Activated T-helper 17 cell treated with anti-CD3 and anti-CD28 coated beads, Interleukin-2, amount 50 U/mL, for 72 hours (primary cell): ENCODE measurements at regions not wholly inside any gene's neighbourhood (a gene's known extent, or its start where the extent isn't known, plus 50 kb on each side); places are given as distances from the start of the nearest gene placed in this dataset.

Source experiments
- ATAC-seq: fragments of 150-1000 bp; cut with Tn5 transposase; replicated peaks from 2 replicates; pipeline ENCODE4 v1.10.0; 2021; ENCODE audit warnings: mild to moderate bottlenecking, moderate library complexity
- H3K27ac Mint-ChIP-seq: one replicate; pipeline ENCODE4 v1.8.0; 2022; ENCODE audit warnings: mixed read lengths
- H3K27me3 Mint-ChIP-seq: one replicate; pipeline ENCODE4 v1.8.0; 2022; ENCODE audit warnings: mixed read lengths
- H3K36me3 Mint-ChIP-seq: one replicate; pipeline ENCODE4 v1.8.0; 2022; ENCODE audit warnings: low read depth, mild to moderate bottlenecking, mixed read lengths
- H3K4me1 Mint-ChIP-seq: one replicate; pipeline ENCODE4 v1.8.0; 2022; ENCODE audit warnings: mixed read lengths
- H3K4me3 Mint-ChIP-seq: one replicate; pipeline ENCODE4 v1.8.0; 2022; ENCODE audit warnings: mild to moderate bottlenecking, mixed read lengths
- H3K9me3 Mint-ChIP-seq: one replicate; pipeline ENCODE4 v1.8.0; 2022; ENCODE audit warnings: mixed read lengths

DNA sequence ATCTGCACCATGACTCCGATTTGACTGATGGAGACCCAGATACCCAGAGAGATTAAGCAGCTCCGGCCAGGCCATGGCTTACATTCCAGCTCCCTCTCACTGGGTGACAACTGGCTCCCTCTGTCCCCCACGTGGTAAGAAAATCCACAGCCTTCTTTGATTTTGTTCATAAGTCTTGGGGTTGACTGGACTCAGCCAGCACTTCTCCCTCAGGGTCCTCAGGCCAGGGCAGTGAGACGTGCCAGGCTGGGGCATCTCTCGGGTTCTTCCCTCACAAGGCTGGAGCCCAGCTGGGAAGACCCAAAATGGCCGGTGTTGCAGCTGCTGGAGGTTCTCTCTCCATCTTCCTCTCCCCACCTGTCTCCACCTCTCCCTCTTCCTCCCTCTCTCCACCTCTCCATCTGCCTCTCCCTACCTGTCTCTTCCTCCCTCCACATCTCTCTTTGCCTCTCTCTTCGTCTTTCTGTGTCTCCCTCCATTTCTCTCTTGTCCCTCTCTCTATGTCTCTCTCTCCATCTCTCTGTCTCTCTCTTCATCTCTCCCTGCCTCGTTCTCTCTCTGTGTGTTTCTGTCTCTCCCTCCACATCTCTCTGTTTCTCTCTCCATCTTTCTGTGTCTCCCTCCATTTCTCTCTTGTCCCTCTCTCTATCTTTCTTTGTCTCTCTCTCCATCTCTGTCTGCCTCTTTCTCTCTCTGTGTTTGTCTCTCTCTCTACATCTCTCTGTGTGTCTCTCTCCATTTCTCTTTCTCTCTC lies 105.3 kb downstream of the FOXL1 start:
- H3K36me3 Mint-ChIP-seq: no peaks in the 10 kb centered on the region
- H3K4me1 Mint-ChIP-seq: no peaks in the 10 kb centered on the region
- H3K4me3 Mint-ChIP-seq: no peak overlapping the region
- no peak for ATAC-seq
- peaks cover 24% of the 10 kb centered on the region for H3K27me3 Mint-ChIP-seq
- no peak overlapping the region for H3K27ac Mint-ChIP-seq
- H3K9me3 Mint-ChIP-seq: no peaks in the 10 kb centered on the region

DNA sequence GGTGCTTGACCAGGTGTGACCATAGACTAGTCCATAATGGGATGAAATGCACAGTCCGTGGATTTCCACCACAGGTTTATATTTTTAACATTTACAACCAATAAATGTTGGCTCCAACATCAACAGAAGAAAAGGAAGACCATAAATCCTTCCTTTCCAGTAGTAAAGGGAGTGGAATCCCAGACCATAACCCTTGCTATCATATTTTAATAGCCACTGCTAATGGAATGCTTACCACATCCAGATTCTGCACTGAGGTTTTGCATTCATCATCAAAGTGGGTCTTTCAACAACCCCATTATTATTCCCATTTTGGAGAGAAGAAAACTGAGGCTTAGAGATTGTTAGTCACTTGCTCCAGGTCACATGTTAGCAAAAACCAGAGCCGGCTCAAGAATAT lies 106.7 kb downstream of the FOXL1 start:
- Mint-ChIP-seq H3K27ac (no peak overlapping the region), H3K27me3 (peaks cover 17% of the 10 kb centered on the region), H3K36me3 (no peaks in the 10 kb centered on the region), H3K4me1 (no peaks in the 10 kb centered on the region), H3K4me3 (no peak overlapping the region), H3K9me3 (no peaks in the 10 kb centered on the region)
- ATAC-seq: no peak

DNA sequence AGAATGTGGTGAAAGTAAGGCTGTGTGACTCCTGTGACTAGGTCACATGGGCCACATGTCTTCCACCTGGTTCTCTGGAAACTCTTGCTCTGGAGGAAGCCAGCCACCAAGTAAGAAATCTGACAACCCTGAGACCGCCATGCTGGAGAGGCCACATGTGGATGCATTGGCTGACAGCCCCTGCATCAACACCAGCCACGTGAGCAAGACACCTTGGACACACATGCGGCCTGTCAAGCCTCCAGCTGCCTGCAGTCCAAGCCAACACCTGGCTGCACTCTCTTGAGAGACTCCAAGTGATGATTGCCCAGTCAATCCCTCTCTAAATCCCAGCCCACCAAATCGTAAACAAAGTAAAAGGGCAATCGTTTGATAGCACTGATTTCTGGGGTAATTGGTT lies 112.6 kb downstream of the FOXL1 start:
- Mint-ChIP-seq H3K9me3 (no peaks in the 10 kb centered on the region), H3K4me3 (no peak overlapping the region), H3K27ac (no peak overlapping the region), H3K4me1 (no peaks in the 10 kb centered on the region), H3K36me3 (no peaks in the 10 kb centered on the region), H3K27me3 (peaks cover 6% of the 10 kb centered on the region)
- no peak for ATAC-seq

DNA sequence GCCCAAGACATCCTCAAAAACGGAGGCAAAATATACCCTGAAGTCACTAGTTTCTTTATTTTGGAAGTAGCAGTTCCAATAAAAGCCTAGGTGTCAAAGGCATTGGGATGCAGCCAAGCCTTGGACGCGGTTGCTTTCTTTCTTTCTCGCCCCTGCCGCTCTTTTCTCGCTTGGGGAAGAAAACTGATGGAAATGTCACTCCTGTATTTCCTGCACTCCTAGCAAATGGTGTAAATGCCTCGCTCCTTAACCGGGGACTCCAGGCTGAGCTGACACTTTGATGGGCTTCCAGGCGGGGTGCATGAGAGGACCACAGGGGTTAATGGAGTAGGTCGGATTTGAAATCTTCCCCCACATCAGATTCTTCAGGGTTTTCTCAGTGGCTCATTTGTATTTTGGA lies 114.1 kb downstream of the FOXL1 start:
- Mint-ChIP-seq H3K4me3 (no peak overlapping the region), H3K27ac (no peak overlapping the region), H3K36me3 (no peaks in the 10 kb centered on the region)

DNA sequence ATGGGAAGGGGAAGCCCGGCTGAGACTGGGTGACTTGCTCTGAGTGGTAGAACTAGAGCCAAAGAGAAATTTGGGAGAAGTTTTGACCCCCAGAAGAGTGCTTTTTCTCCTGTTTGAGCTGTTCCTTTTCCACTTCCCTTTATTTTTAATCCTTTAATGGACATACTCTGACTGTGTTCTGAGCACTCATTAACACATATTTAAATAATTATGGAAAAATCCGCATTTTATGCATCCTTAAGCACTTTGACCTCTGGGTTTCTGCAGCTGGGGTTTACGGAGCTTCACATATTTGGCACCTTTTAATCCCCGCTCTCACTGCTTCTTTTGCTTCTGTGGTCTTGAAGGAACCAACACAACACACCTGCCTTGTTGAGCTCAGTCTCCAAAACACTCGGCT lies 114.7 kb downstream of the FOXL1 start:
- Mint-ChIP-seq H3K9me3 (no peaks in the 10 kb centered on the region), H3K4me1 (no peaks in the 10 kb centered on the region), H3K36me3 (no peaks in the 10 kb centered on the region), H3K4me3 (no peak overlapping the region), H3K27ac (no peak overlapping the region), H3K27me3 (peaks cover 6% of the 10 kb centered on the region)
- ATAC-seq: no peak

More for the DNA sequence above, 114.1 kb downstream of the FOXL1 start:
- Mint-ChIP-seq H3K9me3 (no peaks in the 10 kb centered on the region), H3K4me1 (no peaks in the 10 kb centered on the region), H3K27me3 (peaks cover 6% of the 10 kb centered on the region)
- ATAC-seq: no peak

DNA sequence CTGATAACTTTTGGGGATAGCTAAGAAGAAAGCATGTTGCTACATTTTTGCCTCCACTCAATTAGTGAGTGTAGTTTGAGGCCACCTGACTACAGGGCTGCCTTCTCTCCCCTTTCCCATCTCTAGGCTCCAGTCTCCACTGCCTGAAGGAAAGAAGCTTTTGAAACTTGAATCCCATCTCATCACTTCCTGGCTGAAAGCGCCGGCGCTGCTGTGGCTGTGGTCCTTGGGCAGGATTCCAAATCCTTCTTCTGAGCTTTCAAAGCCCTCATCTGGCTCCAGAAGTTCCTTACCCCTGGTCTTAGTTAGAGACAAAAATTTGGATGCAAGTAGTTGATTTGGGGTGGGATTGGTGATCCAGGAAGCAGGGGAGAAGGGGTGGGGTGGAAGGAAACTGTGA lies 119.4 kb downstream of the FOXL1 start:
- no peak overlapping the region for H3K27ac Mint-ChIP-seq
- ATAC-seq: no peak
- no peaks in the 10 kb centered on the region for H3K9me3 Mint-ChIP-seq
- no peak overlapping the region for H3K4me3 Mint-ChIP-seq
- H3K36me3 Mint-ChIP-seq: no peaks in the 10 kb centered on the region
- peaks cover 6% of the 10 kb centered on the region for H3K27me3 Mint-ChIP-seq
- H3K4me1 Mint-ChIP-seq: no peaks in the 10 kb centered on the region

DNA sequence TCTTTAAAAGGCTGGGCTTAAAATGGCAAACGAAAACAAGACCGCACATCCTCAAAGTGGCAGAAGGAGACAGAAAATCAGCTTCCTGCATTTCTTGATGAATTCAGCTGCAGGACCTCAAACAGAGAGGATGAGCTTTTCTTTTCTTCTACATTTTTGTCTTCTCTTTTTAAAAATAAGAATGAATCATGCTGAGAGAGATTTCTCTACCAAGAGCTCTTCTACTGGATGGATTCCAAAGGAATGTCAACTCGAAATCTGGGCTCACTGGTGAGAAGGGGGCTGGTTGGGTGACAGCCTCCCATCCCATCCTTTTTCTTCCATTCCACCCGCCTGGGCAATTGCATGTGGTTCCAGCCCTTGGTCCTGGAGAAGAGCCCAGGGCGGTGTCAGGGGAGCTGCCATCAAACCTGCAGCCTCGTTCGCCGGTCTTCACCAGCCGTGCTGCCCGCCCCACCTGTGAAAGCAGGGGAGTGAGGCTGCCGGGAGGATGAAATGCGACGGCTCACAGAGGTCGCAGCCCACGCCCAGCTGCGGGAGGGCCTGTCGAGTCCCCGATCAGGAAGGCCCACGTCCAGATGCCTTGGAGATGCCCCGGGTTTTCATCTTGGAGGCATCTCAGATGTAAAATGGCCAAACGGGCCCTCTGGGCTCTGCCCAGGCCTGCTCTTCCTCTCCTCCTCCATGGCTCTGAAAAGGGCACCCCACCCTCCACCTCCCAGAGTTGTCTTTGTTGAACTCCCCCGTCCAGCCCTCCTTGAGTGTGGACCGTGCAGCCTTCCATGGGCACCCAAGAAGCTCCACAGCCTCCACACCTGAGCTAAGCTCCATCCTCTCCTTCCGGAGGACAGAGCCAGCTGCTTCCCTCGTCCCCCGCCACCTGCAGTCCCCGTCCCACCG lies 121.9 kb downstream of the FOXL1 start:
- Mint-ChIP-seq H3K9me3 (no peaks in the 10 kb centered on the region), H3K36me3 (no peaks in the 10 kb centered on the region), H3K4me1 (no peaks in the 10 kb centered on the region), H3K4me3 (no peak overlapping the region), H3K27ac (no peak overlapping the region), H3K27me3 (peaks cover 6% of the 10 kb centered on the region)
- ATAC-seq: no peak

DNA sequence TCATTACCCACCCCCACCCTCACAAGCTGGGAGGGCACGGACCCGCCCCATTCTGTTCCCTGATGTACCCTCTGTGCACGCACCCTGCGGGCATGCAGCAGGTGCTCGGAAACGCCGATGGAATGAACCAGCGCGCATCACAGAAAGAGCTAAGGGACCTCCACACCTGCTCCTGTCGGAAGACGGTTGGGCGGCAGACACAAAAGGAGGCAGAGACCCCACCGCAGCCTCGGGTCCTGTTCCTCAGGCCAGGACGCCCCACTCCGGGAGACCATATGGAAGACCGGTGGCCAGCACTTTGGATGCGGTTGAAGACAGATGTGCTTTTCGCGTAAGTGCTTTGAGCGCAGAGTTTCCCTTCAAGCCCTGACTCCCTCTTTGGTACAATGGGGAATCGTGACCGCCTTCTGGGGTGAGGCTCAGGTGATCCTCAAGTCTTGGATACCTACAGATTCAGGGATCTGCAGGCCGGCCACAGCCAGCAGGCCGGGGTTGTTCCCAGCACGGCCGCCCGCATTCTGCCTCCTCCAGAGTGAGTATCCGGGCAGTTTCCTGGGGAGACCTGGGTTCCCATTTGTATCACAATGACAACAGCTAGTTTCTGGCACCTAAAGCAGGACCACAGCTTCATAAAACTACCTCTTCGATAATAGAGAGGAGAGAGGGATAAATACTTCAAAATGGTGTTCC lies 123.1 kb downstream of the FOXL1 start:
- H3K36me3 Mint-ChIP-seq: no peaks in the 10 kb centered on the region
- H3K27ac Mint-ChIP-seq: no peak overlapping the region
- H3K4me1 Mint-ChIP-seq: no peaks in the 10 kb centered on the region
- no peak for ATAC-seq
- H3K9me3 Mint-ChIP-seq: no peaks in the 10 kb centered on the region
- H3K4me3 Mint-ChIP-seq: no peak overlapping the region
- H3K27me3 Mint-ChIP-seq: peaks cover 3% of the 10 kb centered on the region

DNA sequence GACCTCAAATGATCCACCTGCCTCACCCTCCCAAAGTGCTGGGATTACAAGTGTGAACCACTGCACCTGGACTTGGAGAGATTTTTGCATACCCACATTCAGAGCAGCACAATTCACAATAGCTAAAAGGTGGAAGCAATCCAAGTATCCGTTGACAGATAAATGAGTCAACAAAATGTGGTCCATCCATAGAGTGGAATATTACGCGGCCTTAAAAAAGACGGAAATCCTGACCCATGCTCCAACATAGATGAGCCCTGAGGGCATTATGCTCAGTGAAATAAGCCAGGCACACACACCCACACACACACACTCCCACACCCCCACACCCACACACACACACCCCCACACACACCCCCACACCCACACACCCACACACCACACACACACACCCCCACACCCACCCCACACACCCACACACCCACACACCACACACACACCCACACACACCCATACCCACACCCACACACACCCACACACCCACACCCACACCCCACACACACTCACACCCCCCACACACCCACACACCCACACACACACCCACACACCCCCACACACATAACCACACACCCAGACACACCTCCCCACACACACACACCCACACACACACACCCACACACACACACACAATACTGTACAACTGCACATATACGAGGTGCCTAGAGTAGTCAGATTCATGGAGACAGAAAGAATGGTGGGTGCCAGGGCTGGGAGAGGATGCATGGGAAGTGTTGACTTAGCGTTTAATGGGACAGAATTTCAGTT lies 124.7 kb downstream of the FOXL1 start:
- Mint-ChIP-seq H3K4me3 (no peak overlapping the region), H3K4me1 (no peaks in the 10 kb centered on the region), H3K9me3 (no peaks in the 10 kb centered on the region), H3K27ac (no peak overlapping the region), H3K36me3 (no peaks in the 10 kb centered on the region), H3K27me3 (peaks cover 3% of the 10 kb centered on the region)
- ATAC-seq: no peak

DNA sequence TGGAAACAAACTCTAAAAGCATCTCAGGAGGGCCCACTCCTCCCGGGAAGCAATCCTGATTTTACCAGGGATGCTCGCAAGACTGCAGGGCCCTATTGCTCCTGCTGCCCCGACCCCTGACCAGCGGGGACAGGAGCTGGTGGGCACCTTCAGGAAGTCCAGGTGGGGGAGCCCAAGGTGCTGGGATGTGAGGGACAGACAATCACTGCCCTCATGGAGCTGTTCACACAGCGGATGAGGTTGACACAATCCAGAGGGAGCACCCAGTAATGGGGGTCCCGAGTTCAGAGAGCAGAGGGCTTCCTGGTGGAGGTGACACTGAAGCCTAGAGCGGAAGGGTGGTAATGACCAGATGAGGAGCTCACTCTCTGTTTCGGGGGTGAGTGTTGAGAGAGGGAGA lies 126.2 kb downstream of the FOXL1 start:
- ATAC-seq: no peak
- Mint-ChIP-seq H3K4me3 (no peak overlapping the region), H3K36me3 (no peaks in the 10 kb centered on the region), H3K9me3 (peaks cover 5% of the 10 kb centered on the region), H3K27me3 (peaks cover 7% of the 10 kb centered on the region), H3K27ac (no peak overlapping the region), H3K4me1 (no peaks in the 10 kb centered on the region)

DNA sequence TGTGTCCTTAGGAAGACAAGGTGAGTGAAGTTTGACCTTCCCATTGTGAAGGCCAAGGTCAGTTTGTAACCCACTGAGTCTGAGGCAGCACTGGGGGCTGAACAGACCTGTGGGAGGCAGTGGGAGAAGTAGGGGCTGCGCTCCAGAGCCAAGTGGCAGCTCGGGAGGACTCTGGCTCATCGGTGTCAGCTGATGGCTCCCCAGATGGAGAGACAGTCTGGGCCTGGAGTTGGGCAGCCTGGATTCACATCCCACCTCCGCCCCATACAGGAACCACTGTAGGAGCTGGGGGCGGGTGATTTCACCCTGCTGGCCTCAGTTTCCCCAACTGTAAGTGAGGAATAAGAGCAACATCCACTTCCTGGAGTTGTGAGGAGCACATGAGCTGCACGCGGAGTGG lies 128.4 kb downstream of the FOXL1 start:
- H3K27ac Mint-ChIP-seq: no peak overlapping the region
- ATAC-seq: no peak
- peaks cover 5% of the 10 kb centered on the region for H3K9me3 Mint-ChIP-seq
- H3K4me1 Mint-ChIP-seq: no peaks in the 10 kb centered on the region
- H3K4me3 Mint-ChIP-seq: no peak overlapping the region
- peaks cover 7% of the 10 kb centered on the region for H3K27me3 Mint-ChIP-seq
- no peaks in the 10 kb centered on the region for H3K36me3 Mint-ChIP-seq

DNA sequence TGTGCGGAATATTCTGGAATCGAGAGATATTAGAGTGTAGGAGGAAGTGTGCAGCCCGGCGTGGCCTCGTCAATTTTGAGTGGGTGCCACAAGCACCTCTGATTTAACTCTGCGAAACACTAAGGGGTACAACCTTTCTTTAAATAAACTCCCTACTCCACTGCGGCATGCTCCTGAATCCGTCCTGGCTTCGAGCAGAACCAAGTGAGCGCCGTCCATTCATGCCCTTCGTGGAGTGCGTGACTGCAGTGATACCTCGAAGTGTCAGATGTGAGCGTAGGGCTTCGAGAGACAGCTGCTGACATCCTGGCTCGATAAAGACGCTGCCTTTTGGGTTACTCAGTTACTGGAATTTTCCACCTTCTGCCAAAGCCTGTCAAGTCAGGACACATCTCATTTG lies 128.8 kb downstream of the FOXL1 start:
- ATAC-seq: no peak
- no peak overlapping the region for H3K27ac Mint-ChIP-seq
- H3K36me3 Mint-ChIP-seq: no peaks in the 10 kb centered on the region
- H3K9me3 Mint-ChIP-seq: peaks cover 5% of the 10 kb centered on the region
- no peak overlapping the region for H3K4me3 Mint-ChIP-seq
- no peaks in the 10 kb centered on the region for H3K4me1 Mint-ChIP-seq
- peaks cover 7% of the 10 kb centered on the region for H3K27me3 Mint-ChIP-seq

DNA sequence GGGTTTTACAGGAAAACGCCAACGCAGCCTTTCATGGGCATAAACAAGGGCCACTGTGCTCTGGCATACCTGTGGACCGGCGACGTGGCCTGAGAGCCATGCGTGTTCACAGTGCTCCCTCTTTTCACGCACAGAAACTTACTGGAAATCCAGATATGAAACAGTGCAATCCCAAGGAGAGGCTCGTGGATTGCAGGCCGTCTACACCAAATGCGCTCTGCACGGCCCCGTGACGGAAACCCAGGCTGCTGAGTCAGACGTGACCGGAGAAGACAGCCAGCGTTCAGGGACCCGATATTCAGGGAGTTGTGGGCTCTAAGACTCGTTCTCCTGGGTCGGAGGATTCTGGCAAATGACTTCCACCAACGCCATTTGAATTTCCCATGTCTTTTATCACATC lies 129.2 kb downstream of the FOXL1 start:
- H3K36me3 Mint-ChIP-seq: no peaks in the 10 kb centered on the region
- peaks cover 5% of the 10 kb centered on the region for H3K9me3 Mint-ChIP-seq
- H3K4me3 Mint-ChIP-seq: no peak overlapping the region
- H3K27me3 Mint-ChIP-seq: peaks cover 7% of the 10 kb centered on the region
- H3K27ac Mint-ChIP-seq: no peak overlapping the region
- ATAC-seq: no peak
- H3K4me1 Mint-ChIP-seq: no peaks in the 10 kb centered on the region

DNA sequence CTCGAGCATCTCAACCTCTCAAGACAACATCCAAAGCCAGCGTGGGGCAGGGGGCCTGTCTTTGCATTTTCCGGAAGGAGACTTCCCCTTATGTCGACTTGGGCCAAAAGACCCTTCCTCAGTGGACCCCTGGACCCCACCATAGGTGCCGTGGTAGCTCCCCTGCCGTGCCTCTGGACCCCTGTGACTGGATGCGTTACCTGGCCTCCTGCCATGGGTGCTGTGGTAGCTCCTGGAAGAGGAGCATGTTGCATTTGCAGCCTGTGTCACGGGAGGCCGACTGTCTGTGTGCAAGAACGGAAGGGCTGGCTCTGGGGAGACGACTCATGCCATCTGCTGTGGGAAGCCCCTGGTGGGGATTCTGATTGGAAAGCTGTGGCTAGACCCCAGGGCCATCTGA lies 130.1 kb downstream of the FOXL1 start:
- Mint-ChIP-seq H3K36me3 (no peaks in the 10 kb centered on the region), H3K9me3 (peaks cover 5% of the 10 kb centered on the region), H3K27ac (no peak overlapping the region), H3K4me3 (no peak overlapping the region), H3K27me3 (peaks cover 7% of the 10 kb centered on the region), H3K4me1 (no peaks in the 10 kb centered on the region)
- ATAC-seq: no peak
